ENCODE measurements at regions not wholly inside any gene's neighbourhood (a gene's known extent, or its start where the extent isn't known, plus 50 kb on each side); places are given as distances from the start of the nearest gene placed in this dataset.

DNA sequence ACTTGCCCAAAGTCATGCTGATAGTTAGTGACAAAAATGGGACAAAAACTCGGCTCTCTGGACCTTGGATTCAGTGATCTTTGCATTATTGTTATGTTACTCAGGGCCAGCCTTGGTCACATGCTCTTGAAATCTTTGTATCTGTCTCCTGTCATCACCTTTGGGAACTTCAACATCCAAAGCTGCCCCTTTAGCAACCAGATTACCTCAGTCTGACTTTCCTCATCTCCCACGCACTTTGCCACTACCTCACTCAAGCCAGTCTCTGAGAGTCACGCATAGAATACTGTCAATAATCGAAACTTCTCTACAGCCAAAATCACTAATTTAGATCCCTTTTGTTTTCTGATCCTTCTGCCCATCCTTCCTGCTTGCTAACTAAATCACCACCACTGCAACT lies 90.8 kb upstream of the DAAM1 start (continued):
- TF ChIP-seq, protein P1, sequence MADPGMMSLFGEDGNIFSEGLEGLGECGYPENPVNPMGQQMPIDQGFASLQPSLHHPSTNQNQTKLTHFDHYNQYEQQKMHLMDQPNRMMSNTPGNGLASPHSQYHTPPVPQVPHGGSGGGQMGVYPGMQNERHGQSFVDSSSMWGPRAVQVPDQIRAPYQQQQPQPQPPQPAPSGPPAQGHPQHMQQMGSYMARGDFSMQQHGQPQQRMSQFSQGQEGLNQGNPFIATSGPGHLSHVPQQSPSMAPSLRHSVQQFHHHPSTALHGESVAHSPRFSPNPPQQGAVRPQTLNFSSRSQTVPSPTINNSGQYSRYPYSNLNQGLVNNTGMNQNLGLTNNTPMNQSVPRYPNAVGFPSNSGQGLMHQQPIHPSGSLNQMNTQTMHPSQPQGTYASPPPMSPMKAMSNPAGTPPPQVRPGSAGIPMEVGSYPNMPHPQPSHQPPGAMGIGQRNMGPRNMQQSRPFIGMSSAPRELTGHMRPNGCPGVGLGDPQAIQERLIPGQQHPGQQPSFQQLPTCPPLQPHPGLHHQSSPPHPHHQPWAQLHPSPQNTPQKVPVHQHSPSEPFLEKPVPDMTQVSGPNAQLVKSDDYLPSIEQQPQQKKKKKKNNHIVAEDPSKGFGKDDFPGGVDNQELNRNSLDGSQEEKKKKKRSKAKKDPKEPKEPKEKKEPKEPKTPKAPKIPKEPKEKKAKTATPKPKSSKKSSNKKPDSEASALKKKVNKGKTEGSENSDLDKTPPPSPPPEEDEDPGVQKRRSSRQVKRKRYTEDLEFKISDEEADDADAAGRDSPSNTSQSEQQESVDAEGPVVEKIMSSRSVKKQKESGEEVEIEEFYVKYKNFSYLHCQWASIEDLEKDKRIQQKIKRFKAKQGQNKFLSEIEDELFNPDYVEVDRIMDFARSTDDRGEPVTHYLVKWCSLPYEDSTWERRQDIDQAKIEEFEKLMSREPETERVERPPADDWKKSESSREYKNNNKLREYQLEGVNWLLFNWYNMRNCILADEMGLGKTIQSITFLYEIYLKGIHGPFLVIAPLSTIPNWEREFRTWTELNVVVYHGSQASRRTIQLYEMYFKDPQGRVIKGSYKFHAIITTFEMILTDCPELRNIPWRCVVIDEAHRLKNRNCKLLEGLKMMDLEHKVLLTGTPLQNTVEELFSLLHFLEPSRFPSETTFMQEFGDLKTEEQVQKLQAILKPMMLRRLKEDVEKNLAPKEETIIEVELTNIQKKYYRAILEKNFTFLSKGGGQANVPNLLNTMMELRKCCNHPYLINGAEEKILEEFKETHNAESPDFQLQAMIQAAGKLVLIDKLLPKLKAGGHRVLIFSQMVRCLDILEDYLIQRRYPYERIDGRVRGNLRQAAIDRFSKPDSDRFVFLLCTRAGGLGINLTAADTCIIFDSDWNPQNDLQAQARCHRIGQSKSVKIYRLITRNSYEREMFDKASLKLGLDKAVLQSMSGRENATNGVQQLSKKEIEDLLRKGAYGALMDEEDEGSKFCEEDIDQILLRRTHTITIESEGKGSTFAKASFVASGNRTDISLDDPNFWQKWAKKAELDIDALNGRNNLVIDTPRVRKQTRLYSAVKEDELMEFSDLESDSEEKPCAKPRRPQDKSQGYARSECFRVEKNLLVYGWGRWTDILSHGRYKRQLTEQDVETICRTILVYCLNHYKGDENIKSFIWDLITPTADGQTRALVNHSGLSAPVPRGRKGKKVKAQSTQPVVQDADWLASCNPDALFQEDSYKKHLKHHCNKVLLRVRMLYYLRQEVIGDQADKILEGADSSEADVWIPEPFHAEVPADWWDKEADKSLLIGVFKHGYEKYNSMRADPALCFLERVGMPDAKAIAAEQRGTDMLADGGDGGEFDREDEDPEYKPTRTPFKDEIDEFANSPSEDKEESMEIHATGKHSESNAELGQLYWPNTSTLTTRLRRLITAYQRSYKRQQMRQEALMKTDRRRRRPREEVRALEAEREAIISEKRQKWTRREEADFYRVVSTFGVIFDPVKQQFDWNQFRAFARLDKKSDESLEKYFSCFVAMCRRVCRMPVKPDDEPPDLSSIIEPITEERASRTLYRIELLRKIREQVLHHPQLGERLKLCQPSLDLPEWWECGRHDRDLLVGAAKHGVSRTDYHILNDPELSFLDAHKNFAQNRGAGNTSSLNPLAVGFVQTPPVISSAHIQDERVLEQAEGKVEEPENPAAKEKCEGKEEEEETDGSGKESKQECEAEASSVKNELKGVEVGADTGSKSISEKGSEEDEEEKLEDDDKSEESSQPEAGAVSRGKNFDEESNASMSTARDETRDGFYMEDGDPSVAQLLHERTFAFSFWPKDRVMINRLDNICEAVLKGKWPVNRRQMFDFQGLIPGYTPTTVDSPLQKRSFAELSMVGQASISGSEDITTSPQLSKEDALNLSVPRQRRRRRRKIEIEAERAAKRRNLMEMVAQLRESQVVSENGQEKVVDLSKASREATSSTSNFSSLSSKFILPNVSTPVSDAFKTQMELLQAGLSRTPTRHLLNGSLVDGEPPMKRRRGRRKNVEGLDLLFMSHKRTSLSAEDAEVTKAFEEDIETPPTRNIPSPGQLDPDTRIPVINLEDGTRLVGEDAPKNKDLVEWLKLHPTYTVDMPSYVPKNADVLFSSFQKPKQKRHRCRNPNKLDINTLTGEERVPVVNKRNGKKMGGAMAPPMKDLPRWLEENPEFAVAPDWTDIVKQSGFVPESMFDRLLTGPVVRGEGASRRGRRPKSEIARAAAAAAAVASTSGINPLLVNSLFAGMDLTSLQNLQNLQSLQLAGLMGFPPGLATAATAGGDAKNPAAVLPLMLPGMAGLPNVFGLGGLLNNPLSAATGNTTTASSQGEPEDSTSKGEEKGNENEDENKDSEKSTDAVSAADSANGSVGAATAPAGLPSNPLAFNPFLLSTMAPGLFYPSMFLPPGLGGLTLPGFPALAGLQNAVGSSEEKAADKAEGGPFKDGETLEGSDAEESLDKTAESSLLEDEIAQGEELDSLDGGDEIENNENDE (IDR thresholded peaks at IDR 0.05; ENCODE audit: insufficient replicate concordance, low read length), result no peak
- TF ChIP-seq, protein P2, sequence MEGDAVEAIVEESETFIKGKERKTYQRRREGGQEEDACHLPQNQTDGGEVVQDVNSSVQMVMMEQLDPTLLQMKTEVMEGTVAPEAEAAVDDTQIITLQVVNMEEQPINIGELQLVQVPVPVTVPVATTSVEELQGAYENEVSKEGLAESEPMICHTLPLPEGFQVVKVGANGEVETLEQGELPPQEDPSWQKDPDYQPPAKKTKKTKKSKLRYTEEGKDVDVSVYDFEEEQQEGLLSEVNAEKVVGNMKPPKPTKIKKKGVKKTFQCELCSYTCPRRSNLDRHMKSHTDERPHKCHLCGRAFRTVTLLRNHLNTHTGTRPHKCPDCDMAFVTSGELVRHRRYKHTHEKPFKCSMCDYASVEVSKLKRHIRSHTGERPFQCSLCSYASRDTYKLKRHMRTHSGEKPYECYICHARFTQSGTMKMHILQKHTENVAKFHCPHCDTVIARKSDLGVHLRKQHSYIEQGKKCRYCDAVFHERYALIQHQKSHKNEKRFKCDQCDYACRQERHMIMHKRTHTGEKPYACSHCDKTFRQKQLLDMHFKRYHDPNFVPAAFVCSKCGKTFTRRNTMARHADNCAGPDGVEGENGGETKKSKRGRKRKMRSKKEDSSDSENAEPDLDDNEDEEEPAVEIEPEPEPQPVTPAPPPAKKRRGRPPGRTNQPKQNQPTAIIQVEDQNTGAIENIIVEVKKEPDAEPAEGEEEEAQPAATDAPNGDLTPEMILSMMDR (IDR thresholded peaks at IDR 0.05; ENCODE audit: control extremely low read depth in 1 of 3, insufficient read depth in 1 of 3, low read depth in 1 of 3, low read length in 3 of 3), result no peak
